NOMO-1 treated with dmso at 0.1 percent for 144 hours (cell line): ENCODE measurements at regions not wholly inside any gene's neighbourhood (a gene's known extent, or its start where the extent isn't known, plus 50 kb on each side); places are given as distances from the start of the nearest gene placed in this dataset.
"Not testable (repeated sequence)": the region's sequence is repeated elsewhere in the genome, so short reads cannot be mapped to it uniquely, and the experiment has no call there.

Experiments used
- DNase-seq: peaks from one replicate; lab custom pipeline; 2025; ENCODE audit not compliant: unreplicated experiment; lab: John Stamatoyannopoulos, UW

- DNase-seq, result no peak
These were observed 121.5 kb upstream of the SOD1 start for GRCh38 chr21:31537872-31538576.

GRCh38 chr21:31536138-31536537 lies 123.4 kb upstream of the SOD1 start:
- no peak for DNase-seq

GRCh38 chr21:31531967-31532366 lies 127.5 kb upstream of the SOD1 start:
- DNase-seq, result no peak

- DNase-seq, result no peak
These were observed 128.4 kb upstream of the SOD1 start for GRCh38 chr21:31530897-31531705.

DNA sequence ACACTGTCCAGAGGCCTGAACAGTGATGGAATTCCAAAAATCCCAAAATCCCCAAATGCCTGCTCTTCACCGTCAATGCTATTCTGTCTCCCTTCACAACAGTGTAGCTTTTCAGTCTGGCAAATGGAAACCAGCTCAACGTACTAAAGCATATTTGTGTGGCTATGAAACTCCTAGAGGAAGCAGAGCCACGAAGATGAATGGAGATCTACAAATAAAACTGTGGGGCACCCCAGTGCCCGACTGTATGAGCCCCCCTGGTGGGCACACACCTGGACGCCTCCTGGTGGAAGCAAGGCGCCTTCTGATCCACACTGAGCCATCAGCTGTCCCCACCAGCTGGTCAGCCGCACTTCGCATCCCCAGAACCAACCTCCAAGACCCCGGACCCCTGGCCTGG lies 129.1 kb upstream of the SOD1 start:
- DNase-seq, result no peak

DNA sequence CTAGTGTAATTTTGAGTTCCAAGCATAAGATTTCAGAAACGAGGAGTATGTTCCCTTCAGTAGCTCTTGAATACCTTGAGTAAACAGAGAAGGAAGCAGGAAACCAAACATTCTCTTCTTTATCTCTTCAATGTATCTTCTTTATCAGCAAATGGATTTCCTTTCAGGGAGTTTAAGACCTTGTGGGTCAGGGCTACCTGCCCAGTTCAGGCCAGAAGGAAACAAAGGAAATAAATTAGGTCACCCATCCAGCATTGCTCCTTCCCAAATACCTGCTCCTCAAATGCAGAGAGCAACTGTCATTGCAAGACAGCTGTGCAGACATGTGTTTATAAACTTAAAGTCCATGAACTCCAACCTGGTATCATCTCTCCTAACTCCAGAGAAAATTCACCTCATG lies 130.1 kb upstream of the SOD1 start:
- DNase-seq, result no peak

DNA sequence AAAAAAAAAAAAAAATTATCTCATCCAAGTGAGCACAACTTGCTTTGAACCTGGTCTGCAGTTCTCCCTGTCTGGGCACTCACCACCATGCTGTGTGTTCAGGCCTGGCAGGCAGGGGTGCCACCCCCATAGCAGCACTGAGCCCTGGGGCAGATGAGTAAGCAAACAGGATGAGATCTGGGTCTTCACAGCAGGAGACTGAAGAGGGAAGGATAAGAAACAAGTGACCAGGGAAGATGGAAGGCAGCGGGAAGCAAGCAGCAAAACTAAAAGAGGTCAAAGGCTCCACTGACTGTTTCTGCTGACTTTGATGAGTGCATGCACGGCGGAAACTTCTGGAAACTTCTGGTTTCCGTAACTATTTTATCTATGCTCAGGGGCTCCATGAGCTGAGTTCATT lies 133.5 kb upstream of the SOD1 start:
- DNase-seq, result no peak

DNA sequence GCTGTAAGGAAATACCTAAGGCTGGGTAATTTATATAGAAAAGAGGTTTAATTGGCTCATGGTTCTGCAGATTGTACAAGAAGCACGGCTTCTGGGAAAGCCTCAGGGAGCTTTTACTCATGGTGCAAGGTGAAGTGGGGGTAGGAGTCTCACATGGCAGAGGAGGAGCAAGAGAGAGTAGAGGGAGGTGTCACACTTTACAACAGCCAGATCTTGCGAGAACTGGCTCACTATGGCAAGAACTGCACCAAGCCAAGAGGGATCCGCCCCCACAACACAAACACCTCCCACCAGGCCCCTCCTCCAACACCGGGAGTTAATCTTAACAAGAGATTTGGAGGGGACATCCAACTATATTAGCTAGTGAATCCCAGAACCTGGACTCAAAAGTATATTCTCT lies 135.4 kb upstream of the SOD1 start:
- no peak for DNase-seq

GRCh38 chr21:31521515-31521914 lies 138.0 kb upstream of the SOD1 start:
- no peak for DNase-seq

DNA sequence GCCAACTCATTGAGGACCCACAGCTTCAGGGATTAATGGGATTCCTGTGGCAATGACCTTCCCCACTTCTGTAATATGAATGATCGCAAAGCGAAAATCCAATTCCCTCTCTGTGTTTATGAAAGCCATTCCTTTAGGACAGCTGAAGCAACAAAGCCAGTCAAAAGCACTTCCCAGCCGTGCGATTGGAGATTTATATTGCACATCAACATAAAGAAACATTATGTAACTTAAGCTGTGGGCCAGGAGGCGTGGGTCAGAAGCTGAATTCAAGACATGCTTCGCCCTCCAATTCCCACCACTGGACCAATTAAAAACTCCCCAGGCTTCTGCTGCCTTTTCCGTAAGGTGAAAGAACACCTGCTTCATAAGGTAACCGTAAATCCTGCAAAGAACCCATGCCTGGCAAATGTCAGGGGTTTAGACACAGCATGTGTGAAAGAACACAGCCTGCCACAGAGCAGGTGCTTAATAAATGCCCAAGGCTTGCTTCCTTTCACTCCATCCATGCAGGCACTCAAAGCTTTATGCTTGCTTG lies 138.9 kb upstream of the SOD1 start:
- no peak for DNase-seq

- DNase-seq, result no peak
These were observed 140.9 kb upstream of the SOD1 start for GRCh38 chr21:31518580-31518979.

- DNase-seq, result no peak
These were observed 141.7 kb upstream of the SOD1 start for GRCh38 chr21:31517664-31518414.

GRCh38 chr21:31515253-31515652 lies 144.2 kb upstream of the SOD1 start:
- no peak for DNase-seq

GRCh38 chr21:31514598-31514997 lies 144.9 kb upstream of the SOD1 start:
- DNase-seq, result no peak

DNA sequence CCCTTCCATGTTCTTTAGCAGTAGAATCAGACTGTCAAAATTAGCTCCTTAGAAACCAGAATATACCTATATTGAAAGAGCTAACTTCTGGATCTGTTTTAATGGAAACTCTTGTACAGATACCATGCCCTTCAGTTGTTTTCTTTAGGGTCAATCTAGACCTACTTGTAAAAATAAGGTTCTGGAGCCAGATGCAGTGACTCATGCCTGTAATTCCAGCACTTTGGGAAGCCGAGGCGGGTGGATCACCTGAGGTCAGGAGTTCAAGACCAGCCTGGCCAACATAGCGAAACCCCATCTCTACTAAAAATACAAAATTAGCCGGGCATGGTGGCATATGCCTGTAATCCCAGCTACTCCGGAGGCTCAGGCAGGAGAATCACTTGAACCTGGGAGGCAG lies 146.0 kb upstream of the SOD1 start:
- not testable (repeated sequence) for DNase-seq

- DNase-seq, result not testable (repeated sequence)
These were observed 147.5 kb upstream of the SOD1 start for GRCh38 chr21:31511999-31512398.

DNA sequence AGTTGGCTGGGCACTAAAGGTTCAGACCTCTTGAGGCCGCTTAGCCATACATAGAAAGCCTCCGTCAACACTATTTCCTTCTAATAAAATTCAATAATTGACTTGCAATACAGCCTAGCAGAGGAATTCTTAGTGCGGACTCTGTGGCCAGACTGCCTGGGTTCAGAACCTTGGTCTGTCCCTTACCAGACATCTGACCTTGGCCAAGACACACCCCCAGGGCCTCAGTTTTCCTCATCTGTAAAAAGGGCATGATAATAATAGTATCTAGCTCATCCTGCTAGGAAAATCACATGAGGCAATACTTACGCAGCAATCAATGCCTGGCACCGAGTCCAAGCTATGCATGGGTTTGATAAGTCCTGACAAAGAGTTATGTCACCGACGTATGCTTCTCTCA lies 148.2 kb upstream of the SOD1 start:
- DNase-seq, result no peak

GRCh38 chr21:31509194-31510017 lies 150.1 kb upstream of the SOD1 start:
- peak; percentile 29 for DNase-seq

GRCh38 chr21:31505975-31506374 lies 153.5 kb upstream of the SOD1 start:
- DNase-seq, result no peak

DNA sequence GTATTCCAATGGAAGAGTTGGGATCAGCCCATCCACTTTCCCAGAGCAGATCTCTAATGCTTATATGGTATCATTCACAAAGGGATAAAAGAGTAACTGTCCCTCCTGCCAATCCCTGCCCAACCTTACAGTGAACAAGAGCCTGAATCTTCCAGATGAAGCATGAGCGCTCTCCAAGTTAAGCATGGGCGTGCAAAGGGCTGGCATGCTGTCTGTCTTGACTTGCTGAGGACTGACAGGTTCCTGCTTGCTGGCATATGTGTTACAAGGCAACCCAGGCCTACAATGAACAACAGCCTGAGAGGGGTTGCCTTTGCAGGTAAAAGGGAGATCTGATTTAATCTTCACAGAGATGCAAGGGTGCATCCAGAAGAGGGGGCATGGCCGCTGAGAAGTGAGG lies 155.6 kb upstream of the SOD1 start:
- no peak for DNase-seq

DNA sequence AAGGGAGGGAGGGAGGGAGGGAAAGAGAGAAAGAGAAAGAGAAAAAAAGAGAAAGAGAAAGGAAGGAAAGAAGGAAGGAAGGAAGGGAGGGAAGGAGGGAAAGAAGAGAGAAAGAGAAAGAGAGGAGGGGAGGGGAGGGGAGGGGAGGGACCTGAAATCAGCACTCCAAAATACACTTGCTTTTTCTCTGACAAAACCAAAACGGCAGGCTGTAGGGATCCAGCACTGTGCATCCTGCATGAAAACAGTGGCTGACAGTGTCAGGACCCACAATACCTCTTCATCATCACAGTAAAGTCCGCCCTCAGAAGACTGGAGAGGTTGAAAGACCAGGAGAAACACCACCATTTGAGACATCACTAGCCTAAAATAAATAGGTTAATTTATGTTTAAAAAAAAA lies 156.0 kb upstream of the SOD1 start:
- no peak for DNase-seq
